ENCODE measurements at regions not wholly inside any gene's neighbourhood (a gene's known extent, or its start where the extent isn't known, plus 50 kb on each side); places are given as distances from the start of the nearest gene placed in this dataset.

- peak in 1 of 2 donors; percentile 12 for DNase-seq (ENCODE audit: low read depth in 1 of 2, low spot score in 1 of 2)
- H3K27ac ChIP-seq: no peak overlapping the region
- TF ChIP-seq, protein P1, sequence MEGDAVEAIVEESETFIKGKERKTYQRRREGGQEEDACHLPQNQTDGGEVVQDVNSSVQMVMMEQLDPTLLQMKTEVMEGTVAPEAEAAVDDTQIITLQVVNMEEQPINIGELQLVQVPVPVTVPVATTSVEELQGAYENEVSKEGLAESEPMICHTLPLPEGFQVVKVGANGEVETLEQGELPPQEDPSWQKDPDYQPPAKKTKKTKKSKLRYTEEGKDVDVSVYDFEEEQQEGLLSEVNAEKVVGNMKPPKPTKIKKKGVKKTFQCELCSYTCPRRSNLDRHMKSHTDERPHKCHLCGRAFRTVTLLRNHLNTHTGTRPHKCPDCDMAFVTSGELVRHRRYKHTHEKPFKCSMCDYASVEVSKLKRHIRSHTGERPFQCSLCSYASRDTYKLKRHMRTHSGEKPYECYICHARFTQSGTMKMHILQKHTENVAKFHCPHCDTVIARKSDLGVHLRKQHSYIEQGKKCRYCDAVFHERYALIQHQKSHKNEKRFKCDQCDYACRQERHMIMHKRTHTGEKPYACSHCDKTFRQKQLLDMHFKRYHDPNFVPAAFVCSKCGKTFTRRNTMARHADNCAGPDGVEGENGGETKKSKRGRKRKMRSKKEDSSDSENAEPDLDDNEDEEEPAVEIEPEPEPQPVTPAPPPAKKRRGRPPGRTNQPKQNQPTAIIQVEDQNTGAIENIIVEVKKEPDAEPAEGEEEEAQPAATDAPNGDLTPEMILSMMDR (IDR thresholded peaks at IDR 0.05; ENCODE audit: low read depth, low read length): no peak
- no peaks in the 10 kb centered on the region for H3K36me3 ChIP-seq
- no peaks in the 10 kb centered on the region for H3K9me3 ChIP-seq (ENCODE audit: low read depth)
- H3K4me3 ChIP-seq: no peak overlapping the region
- H3K27me3 ChIP-seq: no peaks in the 10 kb centered on the region
- H3K4me1 ChIP-seq (ENCODE audit: low read depth): peaks cover 20% of the 10 kb centered on the region
Measured at GRCh38 chr1:216929870-216930582, 206.8 kb upstream of the ESRRG start.

- Histone ChIP-seq H3K36me3 (no peaks in the 10 kb centered on the region), H3K9me3 (ENCODE audit: low read depth) (no peaks in the 10 kb centered on the region), H3K4me1 (ENCODE audit: low read depth) (peaks cover 20% of the 10 kb centered on the region), H3K27me3 (no peaks in the 10 kb centered on the region), H3K27ac (no peak overlapping the region), H3K4me3 (no peak overlapping the region)
- no peak for DNase-seq (ENCODE audit: low read depth in 1 of 2, low spot score in 1 of 2)
- TF ChIP-seq, protein P1 (IDR thresholded peaks at IDR 0.05; ENCODE audit: low read depth, low read length): no peak
Measured at GRCh38 chr1:216927633-216928032, 204.4 kb upstream of the ESRRG start.

- H3K9me3 ChIP-seq (ENCODE audit: low read depth): no peaks in the 10 kb centered on the region
- DNase-seq (ENCODE audit: low read depth in 1 of 2, low spot score in 1 of 2): peak in 1 of 2 donors; percentile 44
- TF ChIP-seq, protein P1 (IDR thresholded peaks at IDR 0.05; ENCODE audit: low read depth, low read length): no peak
Measured at GRCh38 chr1:216926720-216927510, 203.7 kb upstream of the ESRRG start.

GRCh38 chr1:216925962-216926625 lies 202.9 kb upstream of the ESRRG start:
- no peak overlapping the region for H3K27ac ChIP-seq
- no peak overlapping the region for H3K4me3 ChIP-seq
- H3K9me3 ChIP-seq (ENCODE audit: low read depth): no peaks in the 10 kb centered on the region
- TF ChIP-seq, protein P1 (IDR thresholded peaks at IDR 0.05; ENCODE audit: low read depth, low read length): no peak
- H3K4me1 ChIP-seq (ENCODE audit: low read depth): peaks cover 30% of the 10 kb centered on the region
- DNase-seq (ENCODE audit: low read depth in 1 of 2, low spot score in 1 of 2): no peak
- H3K27me3 ChIP-seq: no peaks in the 10 kb centered on the region
- no peaks in the 10 kb centered on the region for H3K36me3 ChIP-seq

More at GRCh38 chr1:216926720-216927510, 203.7 kb upstream of the ESRRG start:
- no peak overlapping the region for H3K4me3 ChIP-seq
- no peaks in the 10 kb centered on the region for H3K36me3 ChIP-seq
- peak overlapping the region; percentile 47 for H3K27ac ChIP-seq
- peaks cover 24% of the 10 kb centered on the region for H3K4me1 ChIP-seq (ENCODE audit: low read depth)
- H3K27me3 ChIP-seq: no peaks in the 10 kb centered on the region

DNA sequence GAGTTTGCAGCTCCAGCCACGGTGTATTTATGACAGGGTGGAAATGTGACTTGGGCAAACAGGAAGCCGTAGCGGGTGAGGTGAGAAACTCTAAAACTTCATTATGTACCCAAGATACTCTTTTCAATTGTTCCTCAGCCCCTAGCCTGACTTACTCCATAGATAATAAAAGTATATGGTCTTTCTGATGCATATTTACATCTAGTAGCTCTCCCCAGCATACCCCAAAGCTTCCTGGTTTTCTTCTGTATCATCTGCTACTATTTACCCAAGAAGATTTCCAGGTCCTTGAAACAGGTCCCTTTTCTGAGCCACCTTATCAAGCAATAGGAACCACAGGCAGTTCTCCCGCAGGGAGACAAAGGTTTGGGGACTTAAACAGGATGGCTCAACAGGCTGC lies 201.5 kb upstream of the ESRRG start:
- no peak for DNase-seq (ENCODE audit: low read depth in 1 of 2, low spot score in 1 of 2)
- H3K4me3 ChIP-seq: no peak overlapping the region
- peaks cover 32% of the 10 kb centered on the region for H3K4me1 ChIP-seq (ENCODE audit: low read depth)
- no peak overlapping the region for H3K27ac ChIP-seq
- H3K9me3 ChIP-seq (ENCODE audit: low read depth): no peaks in the 10 kb centered on the region
- TF ChIP-seq, protein P1 (IDR thresholded peaks at IDR 0.05; ENCODE audit: low read depth, low read length): no peak
- H3K36me3 ChIP-seq: no peaks in the 10 kb centered on the region
- no peaks in the 10 kb centered on the region for H3K27me3 ChIP-seq

Measured in cardiac muscle cell (in vitro differentiated cells and primary cell).